Lower leg skin (tissue), 4 donors: ENCODE measurements at regions not wholly inside any gene's neighbourhood (a gene's known extent, or its start where the extent isn't known, plus 50 kb on each side); places are given as distances from the start of the nearest gene placed in this dataset.

ENCODE experiments used
- DNase-seq, 2 donors: peaks; one replicate each; pipeline ENCODE4 v3.0.0-alpha.2; 2019; ENCODE audit warnings: low spot score in 2 of 2
- H3K4me3 ChIP-seq: fragments of 200-600 bp; sonication (generic); 2 replicates; pipeline ENCODE4 v1.5.1; 2017; ENCODE audit warnings: mild to moderate bottlenecking, low read depth; ENCODE audit not compliant: poor library complexity, severe bottlenecking
- CTCF ChIP-seq, 3 donors: fragments of 450-650 bp; IDR thresholded peaks; one replicate each; pipeline ENCODE4 v1.5.1; 2016; ENCODE audit warnings: antibody characterized with exemption in 3 of 3, mild to moderate bottlenecking in 3 of 3, moderate library complexity in 2 of 3
- POLR2A ChIP-seq, 2 donors: fragments of 450-650 bp; IDR thresholded peaks; one replicate each; pipeline ENCODE4 v1.6.1; 2016 to 2017; ENCODE audit warnings: antibody characterized with exemption in 2 of 2, mild to moderate bottlenecking in 1 of 2, moderate library complexity in 1 of 2
- WGBS, 2 donors: methylation state at CpG; one replicate each; pipeline ENCODE4 v1.1.5; 2018; 5-methylcytosine and 5-hydroxymethylcytosine counted together
- intact Hi-C: fragments of 100-400 bp; cut with DNase I; formaldehyde crosslinking; loops from one replicate; pipeline ENCODE4 v1.15.0; 2023; ENCODE audit warnings: low total_unique reads

DNA sequence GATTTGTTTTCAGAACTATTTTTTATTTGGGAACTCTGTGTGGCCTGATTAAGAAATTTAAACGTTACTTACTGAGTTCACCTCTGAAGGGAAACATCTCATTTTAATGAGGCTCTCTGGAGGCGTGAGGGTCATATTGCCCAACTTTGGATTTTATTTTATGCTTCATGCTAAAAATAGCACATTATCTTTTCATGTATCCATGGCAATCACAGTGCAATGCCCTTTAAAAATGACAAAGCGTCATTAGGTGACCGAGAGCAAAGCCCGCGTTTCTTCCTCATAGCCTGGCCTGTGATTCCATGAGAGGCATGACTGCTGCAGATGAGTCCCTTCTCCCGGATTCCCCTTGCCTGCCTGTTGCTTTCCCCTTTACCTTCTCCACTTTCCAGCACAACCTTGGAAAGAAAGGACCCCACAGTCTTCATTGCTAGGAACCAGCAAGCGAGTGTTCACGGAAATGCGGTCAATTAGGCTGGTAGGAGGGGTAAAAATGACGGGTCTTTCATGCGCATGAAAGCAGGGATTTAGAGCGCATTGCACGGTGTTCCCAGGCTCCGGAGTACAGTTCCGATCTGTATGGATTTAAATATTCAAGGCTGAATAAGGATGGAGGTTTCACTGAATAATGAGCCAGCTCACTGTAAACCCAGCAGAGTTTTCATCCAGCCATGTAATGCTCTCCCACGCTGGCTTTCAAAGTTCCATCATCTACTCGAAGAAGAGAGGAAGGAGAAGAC is 98.2 kb upstream of the PITRM1 start:
- WGBS, 2 donors: 88 to 91% methylated on average over 18 of the region's 18 CpGs
- DNase-seq: no peak
- H3K4me3 ChIP-seq: no peak overlapping the region
- intact Hi-C loops: no loop called here
- TF ChIP-seq POLR2A (IDR thresholded peaks at IDR 0.05): no peak
- TF ChIP-seq CTCF (IDR thresholded peaks at IDR 0.05): no peak

- no peak overlapping the region for H3K4me3 ChIP-seq
- intact Hi-C loops: no loop called here
- DNase-seq: no peak
- TF ChIP-seq CTCF (IDR thresholded peaks at IDR 0.05) (no peak), POLR2A (IDR thresholded peaks at IDR 0.05) (no peak)
- 78 to 83% methylated on average over 6 of the region's 6 CpGs for WGBS, 2 donors
Measured at GRCh38 chr10:3268025-3268424, 95.4 kb upstream of the PITRM1 start.

- peak in 1 of 2 donors; percentile 62 for DNase-seq
- H3K4me3 ChIP-seq: no peak overlapping the region
- TF ChIP-seq POLR2A (IDR thresholded peaks at IDR 0.05): no peak
- no peak for TF ChIP-seq CTCF (IDR thresholded peaks at IDR 0.05)
- intact Hi-C loops: no loop called here
- 77 to 87% methylated on average over 4 of the region's 4 CpGs for WGBS, 2 donors
Measured at GRCh38 chr10:3265088-3265487, 92.5 kb upstream of the PITRM1 start.

DNA sequence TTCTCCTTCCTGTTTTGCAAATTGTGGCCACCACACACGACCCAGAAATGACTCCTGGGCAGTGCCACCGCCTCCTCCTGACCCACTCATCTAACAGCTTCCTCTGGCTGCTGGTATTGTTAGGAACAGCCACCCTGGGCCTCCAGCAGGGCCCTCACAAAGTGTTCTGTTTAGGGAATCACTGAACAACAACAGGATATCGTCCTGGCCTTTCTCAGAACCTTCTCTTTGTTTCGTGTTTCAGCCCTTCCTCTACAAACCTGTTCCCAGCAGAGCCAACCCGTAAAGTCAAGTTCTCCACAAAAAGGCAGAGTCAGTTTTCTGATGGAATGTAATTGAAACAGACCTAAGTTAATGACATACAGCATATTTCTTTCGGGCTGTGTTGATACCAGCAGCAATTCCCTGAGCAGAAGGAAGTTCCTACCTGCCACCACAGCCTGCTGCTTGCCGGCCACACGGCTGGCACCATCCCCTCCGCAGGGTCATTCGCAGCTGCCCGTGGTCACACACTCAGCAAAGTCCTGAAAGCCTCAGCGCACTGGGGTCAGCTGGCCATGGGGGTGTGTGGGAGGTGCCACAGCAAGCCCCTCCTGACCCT is 91.7 kb upstream of the PITRM1 start:
- no peak for DNase-seq
- intact Hi-C loops: no loop called here

DNA sequence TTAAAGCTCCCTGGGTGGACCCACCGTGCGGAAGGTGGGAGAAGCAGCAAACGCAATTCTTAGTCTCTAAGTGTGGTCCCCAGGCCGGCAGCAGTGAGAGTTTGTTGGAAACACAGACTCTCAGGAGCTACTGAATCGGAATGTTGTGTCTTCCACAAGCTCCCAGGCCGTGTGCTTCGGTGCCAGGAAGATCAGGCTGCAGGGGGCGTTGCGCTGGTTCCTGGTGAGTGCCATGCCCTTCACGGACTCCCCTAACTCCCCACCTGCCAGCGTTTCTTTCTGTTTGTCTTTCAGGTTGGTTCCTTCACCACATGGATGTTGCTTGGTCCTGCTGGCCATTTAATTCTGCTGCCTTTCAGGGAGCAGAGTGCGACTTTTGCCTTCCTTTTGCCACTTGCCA is 91.2 kb upstream of the PITRM1 start:
- TF ChIP-seq POLR2A (IDR thresholded peaks at IDR 0.05) (no peak), CTCF (IDR thresholded peaks at IDR 0.05) (no peak)
- 81 to 86% methylated on average over 12 of the region's 12 CpGs for WGBS, 2 donors
- intact Hi-C loops: no loop called here
- DNase-seq: no peak
- no peak overlapping the region for H3K4me3 ChIP-seq

More for the DNA sequence above, 91.7 kb upstream of the PITRM1 start:
- 79 to 83% methylated on average over 12 of the region's 12 CpGs for WGBS, 2 donors
- no peak overlapping the region for H3K4me3 ChIP-seq
- TF ChIP-seq POLR2A (IDR thresholded peaks at IDR 0.05): no peak

DNA sequence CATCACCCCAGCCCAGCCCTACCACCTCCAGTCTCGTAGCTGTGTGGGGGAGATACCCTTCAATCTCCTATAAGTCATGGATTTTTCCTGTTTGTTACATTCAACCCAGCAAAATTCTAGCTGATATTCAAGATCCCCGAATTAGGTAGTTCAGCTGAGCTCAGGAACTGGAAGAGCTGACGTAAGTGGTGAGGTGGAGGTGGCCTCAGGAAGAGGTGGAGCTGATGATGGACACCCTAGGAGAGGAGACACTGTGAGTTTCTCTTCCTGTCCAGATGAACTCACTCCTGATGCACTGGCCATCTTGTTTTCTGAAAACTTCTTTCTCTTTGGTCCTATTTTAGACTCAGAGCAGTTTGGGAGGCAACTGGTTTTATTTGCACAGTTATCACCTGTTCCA is 90.5 kb upstream of the PITRM1 start:
- WGBS, 2 donors: 54 to 56% methylated on average over 3 of the region's 3 CpGs
- TF ChIP-seq POLR2A (IDR thresholded peaks at IDR 0.05): no peak
- intact Hi-C loops: no loop called here
- H3K4me3 ChIP-seq: no peak overlapping the region
- DNase-seq: no peak

- intact Hi-C loops: no loop called here
Measured at GRCh38 chr10:3261921-3262320, 89.3 kb upstream of the PITRM1 start.

More at GRCh38 chr10:3261921-3262320, 89.3 kb upstream of the PITRM1 start:
- no peak overlapping the region for H3K4me3 ChIP-seq
- WGBS, 2 donors: 62 to 66% methylated on average over 5 of the region's 5 CpGs
- peak in 1 of 2 donors; percentile 76 for DNase-seq
- no peak for TF ChIP-seq POLR2A (IDR thresholded peaks at IDR 0.05)
- TF ChIP-seq CTCF (IDR thresholded peaks at IDR 0.05): no peak
